Neural cell (in vitro differentiated cells): ENCODE measurements at regions not wholly inside any gene's neighbourhood (a gene's known extent, or its start where the extent isn't known, plus 50 kb on each side); places are given as distances from the start of the nearest gene placed in this dataset.

ENCODE experiments used
- H2AFZ ChIP-seq: fragments of 200-600, 300-800 bp; sonication (generic), shearing (Covaris generic); 2 replicates; pipeline ENCODE4 v1.6.0; 2014; ENCODE audit warnings: low read depth, mild to moderate bottlenecking, antibody characterized with exemption, low read length, moderate library complexity
- H3F3A ChIP-seq: fragments of 200-600 bp; shearing (Covaris generic); 2 replicates; pipeline ENCODE4 v1.6.1; 2016; ENCODE audit warnings: mild to moderate bottlenecking, moderate library complexity, mixed read lengths, antibody characterized with exemption, low read length; ENCODE audit not compliant: insufficient read depth, poor library complexity, severe bottlenecking
- H3K27ac ChIP-seq: fragments of 200-600, 300-800 bp; sonication (generic), shearing (Covaris generic); 2 replicates; pipeline ENCODE4 v1.5.1; 2014; ENCODE audit warnings: mild to moderate bottlenecking, low read length, moderate library complexity
- H3K27me3 ChIP-seq: fragments of 300-800, 200-600 bp; sonication (generic), shearing (Covaris generic); 2 replicates; pipeline ENCODE4 v1.6.0; 2014; ENCODE audit warnings: mild to moderate bottlenecking, low read depth, low read length, moderate library complexity; ENCODE audit not compliant: insufficient read depth
- H3K36me3 ChIP-seq: fragments of 300-800, 200-600 bp; sonication (generic), shearing (Covaris generic); 2 replicates; pipeline ENCODE4 v1.5.1; 2014; ENCODE audit warnings: mild to moderate bottlenecking, antibody characterized with exemption, low read length, moderate library complexity; ENCODE audit not compliant: insufficient read depth
- H3K4me2 ChIP-seq: fragments of 300-800, 200-600 bp; sonication (generic), shearing (Covaris generic); 2 replicates; pipeline ENCODE4 v1.6.0; 2014; ENCODE audit warnings: mild to moderate bottlenecking, low read length
- H3K4me3 ChIP-seq: fragments of 300-800, 200-600 bp; sonication (generic), shearing (Covaris generic); 2 replicates; pipeline ENCODE4 v1.5.1; 2014; ENCODE audit warnings: mild to moderate bottlenecking, low read length, moderate library complexity
- H3K79me2 ChIP-seq: fragments of 200-600 bp; shearing (Covaris generic); replicated peaks from 2 replicates; pipeline ENCODE4 v1.6.0; 2014; ENCODE audit warnings: mild to moderate bottlenecking, low read length, moderate library complexity; ENCODE audit not compliant: insufficient read depth
- H3K9ac ChIP-seq: fragments of 300-800, 200-600 bp; sonication (generic), shearing (Covaris generic); 2 replicates; pipeline ENCODE4 v1.6.1; 2016; ENCODE audit warnings: mild to moderate bottlenecking, low read length, mixed read lengths
- H3K9me2 ChIP-seq: fragments of 200-600 bp; shearing (Covaris generic); 2 replicates; pipeline ENCODE4 v1.6.1; 2016; ENCODE audit warnings: mild to moderate bottlenecking, low read length, mixed read lengths; ENCODE audit not compliant: insufficient read depth
- H3K9me3 ChIP-seq: fragments of 200-600, 300-800 bp; sonication (generic), shearing (Covaris generic); 2 replicates; pipeline ENCODE4 v1.6.1; 2016; ENCODE audit warnings: mild to moderate bottlenecking, mixed run types, low read length, moderate library complexity, mixed read lengths
- H4K20me1 ChIP-seq: fragments of 200-600 bp; shearing (Covaris generic); 2 replicates; pipeline ENCODE4 v1.6.1; 2016; ENCODE audit warnings: mild to moderate bottlenecking, mixed run types; ENCODE audit not compliant: insufficient read depth
- EP300 ChIP-seq: fragments of 450-650 bp; conservative IDR thresholded peaks from 2 replicates; pipeline ENCODE4 v1.6.1; 2014; ENCODE audit warnings: antibody characterized with exemption, mild to moderate bottlenecking, moderate library complexity; ENCODE audit not compliant: poor library complexity, severe bottlenecking
- EZH2 ChIP-seq: fragments of 200-600, 300-800 bp; shearing (Covaris generic), sonication (generic); IDR thresholded peaks from 2 replicates; pipeline ENCODE4 v1.6.1; 2014; ENCODE audit warnings: antibody characterized with exemption, low read length, borderline replicate concordance, mild to moderate bottlenecking; ENCODE audit not compliant: insufficient read depth, poor library complexity, severe bottlenecking
- MXI1 ChIP-seq: fragments of 450-650 bp; conservative IDR thresholded peaks from 2 replicates; pipeline ENCODE4 v1.6.1; 2014; ENCODE audit warnings: antibody characterized with exemption, mild to moderate bottlenecking; ENCODE audit not compliant: poor library complexity, severe bottlenecking
- POLR2AphosphoS5 ChIP-seq: IDR thresholded peaks from 2 replicates; pipeline ENCODE4 v1.6.1; 2012
- RAD21 ChIP-seq: fragments of 450-650 bp; conservative IDR thresholded peaks from 2 replicates; pipeline ENCODE4 v1.6.1; 2014; ENCODE audit warnings: antibody characterized with exemption, mild to moderate bottlenecking, moderate library complexity
- SMC3 ChIP-seq: fragments of 450-650 bp; conservative IDR thresholded peaks from 2 replicates; pipeline ENCODE4 v1.6.1; 2014; ENCODE audit warnings: antibody characterized with exemption, mild to moderate bottlenecking, moderate library complexity; ENCODE audit not compliant: poor library complexity
- TAF1 ChIP-seq: IDR thresholded peaks from 2 replicates; pipeline ENCODE4 v1.6.1; 2012; ENCODE audit warnings: low read depth
- TF ChIP-seq, protein P1 (sequence below): fragments of 450-650 bp; IDR thresholded peaks from 2 replicates; pipeline ENCODE4 v1.5.1; 2014; ENCODE audit warnings: antibody characterized with exemption, mild to moderate bottlenecking, moderate library complexity; ENCODE audit not compliant: poor library complexity, severe bottlenecking
- TF ChIP-seq, protein P2 (sequence below): IDR thresholded peaks from 2 replicates; pipeline ENCODE4 v1.6.1; 2012; ENCODE audit warnings: borderline replicate concordance

DNA sequence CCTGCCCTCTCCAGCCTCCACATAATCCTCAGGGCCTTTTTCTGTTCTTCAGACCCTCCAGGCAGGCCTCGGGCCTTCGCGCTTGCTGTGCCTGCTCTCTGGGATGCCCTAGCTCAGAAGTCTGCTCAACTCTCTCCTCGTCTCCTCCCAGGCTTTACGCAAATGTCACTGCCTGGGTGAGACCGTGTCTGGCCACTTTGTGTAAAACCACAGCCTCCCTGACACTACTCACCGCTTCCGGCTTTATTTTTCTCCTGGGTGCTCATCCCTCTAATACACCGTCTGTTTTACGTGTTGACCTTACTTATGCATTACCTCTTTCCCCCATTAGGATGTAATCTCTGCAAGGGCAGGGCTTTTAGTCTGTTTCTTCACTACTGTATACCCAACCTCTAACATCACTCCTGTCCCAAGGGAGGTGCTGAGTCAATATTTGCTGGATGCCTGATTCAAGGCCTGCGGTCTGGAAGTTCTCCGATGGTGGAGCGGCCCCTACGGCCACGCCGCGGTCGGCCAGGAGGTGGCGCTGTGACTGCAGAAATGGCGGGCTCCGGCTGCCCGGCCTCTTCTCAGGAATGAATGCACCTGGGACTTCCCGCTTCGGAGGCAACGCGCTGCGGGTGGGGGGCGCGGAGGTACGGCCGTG is 58.2 kb upstream of the THY1 start:
- Histone ChIP-seq H3K9ac (peak overlapping the region; percentile 27), H4K20me1 (no peaks in the 10 kb centered on the region), H3K4me2 (no peak overlapping the region), H3K9me2 (no peaks in the 10 kb centered on the region), H3K27me3 (no peaks in the 10 kb centered on the region), H2AFZ (no peak overlapping the region), H3K9me3 (no peaks in the 10 kb centered on the region), H3K79me2 (no peaks in the 10 kb centered on the region), H3F3A (no peaks in the 10 kb centered on the region), H3K36me3 (no peaks in the 10 kb centered on the region), H3K4me3 (no peak overlapping the region), H3K27ac (no peak overlapping the region)
- TF ChIP-seq RAD21 (peak; percentile 100), EZH2 (no peak), SMC3 (peak; percentile 99), MXI1 (no peak), EP300 (no peak)
- TF ChIP-seq, protein P1, sequence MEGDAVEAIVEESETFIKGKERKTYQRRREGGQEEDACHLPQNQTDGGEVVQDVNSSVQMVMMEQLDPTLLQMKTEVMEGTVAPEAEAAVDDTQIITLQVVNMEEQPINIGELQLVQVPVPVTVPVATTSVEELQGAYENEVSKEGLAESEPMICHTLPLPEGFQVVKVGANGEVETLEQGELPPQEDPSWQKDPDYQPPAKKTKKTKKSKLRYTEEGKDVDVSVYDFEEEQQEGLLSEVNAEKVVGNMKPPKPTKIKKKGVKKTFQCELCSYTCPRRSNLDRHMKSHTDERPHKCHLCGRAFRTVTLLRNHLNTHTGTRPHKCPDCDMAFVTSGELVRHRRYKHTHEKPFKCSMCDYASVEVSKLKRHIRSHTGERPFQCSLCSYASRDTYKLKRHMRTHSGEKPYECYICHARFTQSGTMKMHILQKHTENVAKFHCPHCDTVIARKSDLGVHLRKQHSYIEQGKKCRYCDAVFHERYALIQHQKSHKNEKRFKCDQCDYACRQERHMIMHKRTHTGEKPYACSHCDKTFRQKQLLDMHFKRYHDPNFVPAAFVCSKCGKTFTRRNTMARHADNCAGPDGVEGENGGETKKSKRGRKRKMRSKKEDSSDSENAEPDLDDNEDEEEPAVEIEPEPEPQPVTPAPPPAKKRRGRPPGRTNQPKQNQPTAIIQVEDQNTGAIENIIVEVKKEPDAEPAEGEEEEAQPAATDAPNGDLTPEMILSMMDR: peak; percentile 99
- TF ChIP-seq, protein P2, sequence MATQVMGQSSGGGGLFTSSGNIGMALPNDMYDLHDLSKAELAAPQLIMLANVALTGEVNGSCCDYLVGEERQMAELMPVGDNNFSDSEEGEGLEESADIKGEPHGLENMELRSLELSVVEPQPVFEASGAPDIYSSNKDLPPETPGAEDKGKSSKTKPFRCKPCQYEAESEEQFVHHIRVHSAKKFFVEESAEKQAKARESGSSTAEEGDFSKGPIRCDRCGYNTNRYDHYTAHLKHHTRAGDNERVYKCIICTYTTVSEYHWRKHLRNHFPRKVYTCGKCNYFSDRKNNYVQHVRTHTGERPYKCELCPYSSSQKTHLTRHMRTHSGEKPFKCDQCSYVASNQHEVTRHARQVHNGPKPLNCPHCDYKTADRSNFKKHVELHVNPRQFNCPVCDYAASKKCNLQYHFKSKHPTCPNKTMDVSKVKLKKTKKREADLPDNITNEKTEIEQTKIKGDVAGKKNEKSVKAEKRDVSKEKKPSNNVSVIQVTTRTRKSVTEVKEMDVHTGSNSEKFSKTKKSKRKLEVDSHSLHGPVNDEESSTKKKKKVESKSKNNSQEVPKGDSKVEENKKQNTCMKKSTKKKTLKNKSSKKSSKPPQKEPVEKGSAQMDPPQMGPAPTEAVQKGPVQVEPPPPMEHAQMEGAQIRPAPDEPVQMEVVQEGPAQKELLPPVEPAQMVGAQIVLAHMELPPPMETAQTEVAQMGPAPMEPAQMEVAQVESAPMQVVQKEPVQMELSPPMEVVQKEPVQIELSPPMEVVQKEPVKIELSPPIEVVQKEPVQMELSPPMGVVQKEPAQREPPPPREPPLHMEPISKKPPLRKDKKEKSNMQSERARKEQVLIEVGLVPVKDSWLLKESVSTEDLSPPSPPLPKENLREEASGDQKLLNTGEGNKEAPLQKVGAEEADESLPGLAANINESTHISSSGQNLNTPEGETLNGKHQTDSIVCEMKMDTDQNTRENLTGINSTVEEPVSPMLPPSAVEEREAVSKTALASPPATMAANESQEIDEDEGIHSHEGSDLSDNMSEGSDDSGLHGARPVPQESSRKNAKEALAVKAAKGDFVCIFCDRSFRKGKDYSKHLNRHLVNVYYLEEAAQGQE: no peak

DNA sequence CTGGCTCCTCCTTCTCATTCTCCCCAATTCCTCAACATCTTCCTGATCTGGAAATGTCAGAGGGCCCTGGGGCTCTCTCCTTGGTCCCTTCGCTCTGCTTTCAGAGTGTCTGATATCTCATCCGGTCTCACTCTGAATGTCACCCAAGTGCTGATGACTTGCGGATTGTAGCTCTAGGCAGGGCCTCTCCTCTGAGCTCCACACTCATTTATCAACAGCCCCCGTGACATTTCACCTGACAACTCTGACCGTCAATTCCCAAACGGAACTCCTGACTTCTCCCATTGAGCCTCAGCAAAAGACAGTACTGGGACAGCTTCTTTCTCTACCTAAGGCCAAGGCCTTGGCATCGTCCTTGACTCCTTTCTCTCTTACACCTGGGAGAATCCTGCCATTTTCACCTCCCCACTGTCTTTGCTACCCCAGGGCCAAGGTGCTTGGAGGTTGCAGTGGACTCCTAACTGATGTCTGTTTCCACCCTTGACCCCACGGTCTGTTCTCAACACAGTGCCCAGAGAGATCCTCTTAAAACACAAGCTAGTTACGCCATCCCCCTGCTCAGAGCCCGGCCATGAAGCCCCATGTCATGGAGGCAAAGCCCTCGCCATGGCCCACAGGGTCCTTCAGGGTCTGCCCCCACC is 57.5 kb upstream of the THY1 start:
- no peak overlapping the region for H3K9ac ChIP-seq
- no peaks in the 10 kb centered on the region for H3F3A ChIP-seq
- no peaks in the 10 kb centered on the region for H3K27me3 ChIP-seq
- H3K9me2 ChIP-seq: no peaks in the 10 kb centered on the region
- no peak overlapping the region for H3K27ac ChIP-seq
- H4K20me1 ChIP-seq: no peaks in the 10 kb centered on the region
- no peak overlapping the region for H2AFZ ChIP-seq
- no peaks in the 10 kb centered on the region for H3K36me3 ChIP-seq
- no peaks in the 10 kb centered on the region for H3K9me3 ChIP-seq
- TF ChIP-seq MXI1: no peak
- no peak for TF ChIP-seq EP300
- no peak for TF ChIP-seq RAD21
- TF ChIP-seq, protein P2: no peak
- no peak for TF ChIP-seq TAF1
- TF ChIP-seq, protein P1: no peak
- TF ChIP-seq POLR2AphosphoS5: no peak
- TF ChIP-seq EZH2: no peak
- TF ChIP-seq SMC3: no peak
- no peak overlapping the region for H3K4me3 ChIP-seq
- H3K79me2 ChIP-seq: no peaks in the 10 kb centered on the region
- H3K4me2 ChIP-seq: no peak overlapping the region
